ENCODE measurements at regions not wholly inside any gene's neighbourhood (a gene's known extent, or its start where the extent isn't known, plus 50 kb on each side); places are given as distances from the start of the nearest gene placed in this dataset.

GRCh38 chr10:131004276-131004675, 307.2 kb downstream of the TCERG1L start:
- H3K4me1 ChIP-seq (ENCODE audit: control insufficient read depth, insufficient read depth, low read length): no peaks in the 10 kb centered on the region
- DNase-seq: no peak
- H3K4me3 ChIP-seq (ENCODE audit: low read length): no peak overlapping the region
- no peaks in the 10 kb centered on the region for H3K9me3 ChIP-seq (ENCODE audit: control insufficient read depth, low read length)
- intact Hi-C loops (cut with DNase I): no loop called here
- ATAC-seq: no peak
- H3K27ac ChIP-seq (ENCODE audit: low read length): no peak overlapping the region
- H3K27me3 ChIP-seq (ENCODE audit: control insufficient read depth, insufficient read depth): no peaks in the 10 kb centered on the region
- 57% methylated on average over 2 of the region's 2 CpGs for WGBS

GRCh38 chr10:131006458-131007256, 304.9 kb downstream of the TCERG1L start:
- Histone ChIP-seq H3K4me1 (ENCODE audit: control insufficient read depth, insufficient read depth, low read length) (no peaks in the 10 kb centered on the region), H3K27ac (ENCODE audit: low read length) (no peak overlapping the region), H3K27me3 (ENCODE audit: control insufficient read depth, insufficient read depth) (no peaks in the 10 kb centered on the region), H3K4me3 (ENCODE audit: low read length) (no peak overlapping the region), H3K9me3 (ENCODE audit: control insufficient read depth, low read length) (no peaks in the 10 kb centered on the region)
- DNase-seq (no peak), ATAC-seq (no peak)
- WGBS: 83% methylated on average over 10 of the region's 10 CpGs
- intact Hi-C loops (cut with DNase I): no loop called here

- no peak overlapping the region for H3K4me3 ChIP-seq (ENCODE audit: low read length)
- no peaks in the 10 kb centered on the region for H3K4me1 ChIP-seq (ENCODE audit: control insufficient read depth, insufficient read depth, low read length)
- no peaks in the 10 kb centered on the region for H3K27me3 ChIP-seq (ENCODE audit: control insufficient read depth, insufficient read depth)
- no peak for ATAC-seq
- intact Hi-C loops (cut with DNase I): no loop called here
- 61% methylated on average over 5 of the region's 5 CpGs for whole genome bisulfite sequencing
- H3K27ac ChIP-seq (ENCODE audit: low read length): no peak overlapping the region
- no peaks in the 10 kb centered on the region for H3K9me3 ChIP-seq (ENCODE audit: control insufficient read depth, low read length)
- no peak for DNase-seq
Measured at GRCh38 chr10:131009791-131010190, 301.7 kb downstream of the TCERG1L start.

- intact Hi-C loops (cut with DNase I): no loop called here
- no peaks in the 10 kb centered on the region for H3K9me3 ChIP-seq (ENCODE audit: control insufficient read depth, low read length)
- no peak overlapping the region for H3K27ac ChIP-seq (ENCODE audit: low read length)
- H3K4me3 ChIP-seq (ENCODE audit: low read length): no peak overlapping the region
- DNase-seq: no peak
- H3K4me1 ChIP-seq (ENCODE audit: control insufficient read depth, insufficient read depth, low read length): no peaks in the 10 kb centered on the region
- H3K27me3 ChIP-seq (ENCODE audit: control insufficient read depth, insufficient read depth): no peaks in the 10 kb centered on the region
- ATAC-seq: no peak
- 91% methylated on average over 11 of the region's 11 CpGs for WGBS
Measured at GRCh38 chr10:131010965-131011575, 300.5 kb downstream of the TCERG1L start.

- DNase-seq (no peak), ATAC-seq (no peak)
- Histone ChIP-seq H3K4me1 (ENCODE audit: control insufficient read depth, insufficient read depth, low read length) (no peaks in the 10 kb centered on the region), H3K4me3 (ENCODE audit: low read length) (no peak overlapping the region), H3K9me3 (ENCODE audit: control insufficient read depth, low read length) (no peaks in the 10 kb centered on the region), H3K27ac (ENCODE audit: low read length) (no peak overlapping the region), H3K27me3 (ENCODE audit: control insufficient read depth, insufficient read depth) (no peaks in the 10 kb centered on the region)
- intact Hi-C loops (cut with DNase I): no loop called here
- WGBS: 86% methylated on average over 10 of the region's 10 CpGs
Measured at GRCh38 chr10:131011936-131012640, 299.4 kb downstream of the TCERG1L start.

- intact Hi-C loops (cut with DNase I): no loop called here
Measured at GRCh38 chr10:131012641-131012985, 298.9 kb downstream of the TCERG1L start.

GRCh38 chr10:131013281-131013912, 298.1 kb downstream of the TCERG1L start:
- ATAC-seq: no peak
- Histone ChIP-seq H3K9me3 (ENCODE audit: control insufficient read depth, low read length) (no peaks in the 10 kb centered on the region), H3K27ac (ENCODE audit: low read length) (no peak overlapping the region), H3K4me1 (ENCODE audit: control insufficient read depth, insufficient read depth, low read length) (no peaks in the 10 kb centered on the region), H3K27me3 (ENCODE audit: control insufficient read depth, insufficient read depth) (no peaks in the 10 kb centered on the region), H3K4me3 (ENCODE audit: low read length) (no peak overlapping the region)
- WGBS: 84% methylated on average over 17 of the region's 17 CpGs
- no peak for DNase-seq
- intact Hi-C loops (cut with DNase I): no loop called here

More at GRCh38 chr10:131012641-131012985, 298.9 kb downstream of the TCERG1L start:
- no peaks in the 10 kb centered on the region for H3K4me1 ChIP-seq (ENCODE audit: control insufficient read depth, insufficient read depth, low read length)
- 69% methylated on average over 5 of the region's 5 CpGs for WGBS
- H3K27ac ChIP-seq (ENCODE audit: low read length): no peak overlapping the region
- ATAC-seq: no peak
- no peaks in the 10 kb centered on the region for H3K27me3 ChIP-seq (ENCODE audit: control insufficient read depth, insufficient read depth)
- DNase-seq: no peak
- no peaks in the 10 kb centered on the region for H3K9me3 ChIP-seq (ENCODE audit: control insufficient read depth, low read length)
- H3K4me3 ChIP-seq (ENCODE audit: low read length): no peak overlapping the region

- Histone ChIP-seq H3K9me3 (ENCODE audit: control insufficient read depth, low read length) (no peaks in the 10 kb centered on the region), H3K4me3 (ENCODE audit: low read length) (no peak overlapping the region), H3K27me3 (ENCODE audit: control insufficient read depth, insufficient read depth) (no peaks in the 10 kb centered on the region), H3K27ac (ENCODE audit: low read length) (no peak overlapping the region), H3K4me1 (ENCODE audit: control insufficient read depth, insufficient read depth, low read length) (no peaks in the 10 kb centered on the region)
- ATAC-seq (no peak), DNase-seq (no peak)
- intact Hi-C loops (cut with DNase I): no loop called here
- WGBS: 83% methylated on average over 3 of the region's 3 CpGs
Measured at GRCh38 chr10:131014271-131014670, 297.2 kb downstream of the TCERG1L start.

GRCh38 chr10:131015271-131015670, 296.2 kb downstream of the TCERG1L start:
- ATAC-seq: no peak

GRCh38 chr10:131016556-131016955, 295.0 kb downstream of the TCERG1L start:
- no peak for ATAC-seq
- Histone ChIP-seq H3K27me3 (ENCODE audit: control insufficient read depth, insufficient read depth) (no peaks in the 10 kb centered on the region), H3K4me3 (ENCODE audit: low read length) (no peak overlapping the region), H3K4me1 (ENCODE audit: control insufficient read depth, insufficient read depth, low read length) (no peaks in the 10 kb centered on the region), H3K9me3 (ENCODE audit: control insufficient read depth, low read length) (no peaks in the 10 kb centered on the region), H3K27ac (ENCODE audit: low read length) (no peak overlapping the region)
- WGBS: 91% methylated on average over 7 of the region's 7 CpGs
- DNase-seq: no peak
- intact Hi-C loops (cut with DNase I): no loop called here

More at GRCh38 chr10:131015271-131015670, 296.2 kb downstream of the TCERG1L start:
- no peak for DNase-seq
- intact Hi-C loops (cut with DNase I): no loop called here
- H3K9me3 ChIP-seq (ENCODE audit: control insufficient read depth, low read length): no peaks in the 10 kb centered on the region
- no peak overlapping the region for H3K27ac ChIP-seq (ENCODE audit: low read length)
- WGBS: 83% methylated on average over 9 of the region's 9 CpGs
- no peaks in the 10 kb centered on the region for H3K4me1 ChIP-seq (ENCODE audit: control insufficient read depth, insufficient read depth, low read length)
- H3K4me3 ChIP-seq (ENCODE audit: low read length): no peak overlapping the region
- H3K27me3 ChIP-seq (ENCODE audit: control insufficient read depth, insufficient read depth): no peaks in the 10 kb centered on the region
